H1 (cell line): ENCODE measurements at regions not wholly inside any gene's neighbourhood (a gene's known extent, or its start where the extent isn't known, plus 50 kb on each side); places are given as distances from the start of the nearest gene placed in this dataset.

Source experiments
- CHD7 ChIP-seq: fragments of 300-600 bp; sonication (generic); IDR thresholded peaks from 2 replicates; pipeline ENCODE4 v1.7.1; 2012; ENCODE audit warnings: low read length, moderate library complexity, mild to moderate bottlenecking, inconsistent platforms; ENCODE audit not compliant: insufficient replicate concordance

- no peak for TF ChIP-seq CHD7
Observed at GRCh38 chr2:217687771-217688170, 315.0 kb downstream of the TNS1 start (continued).
